ACHN (cell line): ENCODE measurements at regions not wholly inside any gene's neighbourhood (a gene's known extent, or its start where the extent isn't known, plus 50 kb on each side); places are given as distances from the start of the nearest gene placed in this dataset.
"Not testable (repeated sequence)": the region's sequence is repeated elsewhere in the genome, so short reads cannot be mapped to it uniquely, and the experiment has no call there.

ENCODE experiments used
- DNase-seq: peaks from one replicate; pipeline ENCODE4 v3.0.0-alpha.2; 2015
- in situ Hi-C: cut with HindIII; loops from 2 replicates; pipeline ENCODE4 v1.10.0; 2017; ENCODE audit warnings: low sequenced_read_pairs, low pct_ligation_motif_present, low pct_unique_long_range_greater_than_20kb

DNA sequence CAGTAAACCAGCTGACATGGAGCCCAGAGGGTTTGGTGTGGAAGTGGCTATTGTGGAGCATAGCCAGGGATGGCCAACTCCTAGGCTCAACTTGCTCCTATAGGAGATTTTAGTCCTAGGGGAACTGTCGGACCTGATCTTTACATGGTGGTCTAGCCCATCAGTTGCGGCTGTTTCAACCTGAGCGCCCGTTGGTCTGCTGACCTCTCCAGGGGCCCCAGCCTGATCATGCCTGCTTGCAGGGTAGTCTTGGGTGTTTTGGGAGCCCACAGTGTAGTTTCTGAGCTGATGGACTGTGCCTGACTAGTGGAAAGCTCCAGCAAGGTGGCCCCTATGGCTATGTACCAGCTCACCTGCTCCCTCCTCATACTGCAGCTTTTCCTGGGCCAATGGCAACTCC lies 597.0 kb downstream of the IQCM start:
- DNase-seq: no peak
- in situ Hi-C loops: no loop called here

DNA sequence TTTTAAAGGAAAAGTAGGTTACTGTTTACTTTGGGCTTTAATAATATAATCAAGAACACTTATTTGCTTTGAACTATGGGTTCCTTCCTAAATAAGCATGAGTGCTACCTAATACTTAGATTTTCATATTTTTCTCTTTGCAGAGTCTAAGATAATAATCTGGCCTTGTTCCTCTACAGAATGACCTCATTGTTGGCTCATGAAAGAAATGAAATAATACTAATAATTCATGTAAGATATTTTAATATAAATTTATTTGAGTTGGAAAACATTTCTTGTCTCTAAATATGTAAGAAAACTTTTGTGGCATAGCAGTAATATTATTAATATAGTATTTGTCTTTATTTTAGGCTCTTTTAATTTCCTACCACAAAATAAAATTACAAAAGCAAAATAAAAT lies 601.3 kb downstream of the IQCM start:
- in situ Hi-C loops: no loop called here
- DNase-seq: no peak

DNA sequence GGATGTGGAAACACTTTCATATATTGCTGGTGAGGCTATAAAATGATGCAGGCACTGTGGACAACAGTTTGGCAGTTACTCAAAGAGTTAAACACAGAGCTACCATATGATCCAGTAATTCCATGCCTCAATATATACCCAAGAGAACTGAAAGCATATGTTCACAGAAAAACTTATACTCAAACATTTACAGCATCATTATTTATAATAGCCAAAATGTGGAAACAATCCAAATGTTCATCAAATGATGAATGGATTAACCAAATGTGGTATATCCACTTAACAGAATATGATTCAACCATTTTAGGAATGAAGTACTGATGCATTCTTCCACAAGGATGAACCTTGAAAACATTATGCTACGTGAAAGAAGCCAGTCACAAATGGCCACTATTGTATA lies 603.8 kb downstream of the IQCM start:
- in situ Hi-C loops: no loop called here
- DNase-seq: no peak

DNA sequence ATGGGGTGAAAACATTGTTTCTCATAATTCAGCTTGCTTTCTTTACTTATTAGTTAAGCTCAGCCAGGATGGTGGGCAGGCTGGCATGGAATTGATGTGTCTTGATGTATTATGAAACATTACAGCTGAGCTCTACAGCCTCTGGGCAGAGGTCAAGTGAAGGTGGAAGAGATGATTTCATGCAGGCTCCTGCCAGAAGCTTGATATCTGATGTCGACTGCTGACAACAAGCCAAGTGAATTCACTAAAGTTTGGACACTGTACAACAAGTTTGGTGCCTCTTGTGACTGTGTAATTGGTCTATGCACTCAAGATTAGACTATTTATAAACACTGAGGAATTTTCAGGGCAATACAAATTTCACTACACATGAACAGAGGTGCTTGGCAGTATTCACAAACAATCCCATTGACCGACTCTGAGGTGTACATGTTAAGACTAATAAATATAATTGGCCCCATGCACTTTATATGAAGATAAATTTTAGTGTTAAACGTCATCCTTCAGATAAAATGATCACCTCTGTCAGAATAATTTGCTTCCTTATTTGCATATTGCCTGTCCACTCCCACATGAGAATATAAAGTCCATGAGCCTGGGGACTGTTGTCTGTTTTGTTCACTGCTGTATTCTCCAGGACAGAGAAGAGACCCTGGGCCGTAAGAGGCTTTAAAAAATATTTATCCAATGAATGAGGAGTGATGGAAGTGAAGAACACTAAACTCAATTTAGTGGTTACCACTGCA lies 612.2 kb downstream of the IQCM start:
- in situ Hi-C loops: no loop called here
- no peak for DNase-seq

DNA sequence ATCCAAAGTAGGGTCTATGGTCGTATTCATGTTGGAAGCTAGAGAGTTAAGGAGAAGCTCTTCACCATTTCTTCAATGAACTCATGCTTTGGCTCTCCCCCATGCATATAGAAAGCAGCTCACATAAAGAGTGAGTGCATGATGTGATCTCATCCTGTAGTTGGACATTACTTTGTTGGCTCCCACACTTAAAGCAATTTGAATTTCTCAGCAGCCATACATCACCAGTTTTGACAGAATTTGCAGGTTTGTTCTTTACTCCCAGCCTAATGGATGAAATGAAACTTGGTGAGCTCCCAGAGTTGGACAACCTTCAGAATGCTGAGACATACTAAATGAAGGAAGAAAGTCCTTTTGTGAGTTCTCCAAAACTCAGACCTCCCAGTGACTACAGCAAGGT lies 613.5 kb downstream of the IQCM start:
- in situ Hi-C loops: no loop called here
- no peak for DNase-seq

DNA sequence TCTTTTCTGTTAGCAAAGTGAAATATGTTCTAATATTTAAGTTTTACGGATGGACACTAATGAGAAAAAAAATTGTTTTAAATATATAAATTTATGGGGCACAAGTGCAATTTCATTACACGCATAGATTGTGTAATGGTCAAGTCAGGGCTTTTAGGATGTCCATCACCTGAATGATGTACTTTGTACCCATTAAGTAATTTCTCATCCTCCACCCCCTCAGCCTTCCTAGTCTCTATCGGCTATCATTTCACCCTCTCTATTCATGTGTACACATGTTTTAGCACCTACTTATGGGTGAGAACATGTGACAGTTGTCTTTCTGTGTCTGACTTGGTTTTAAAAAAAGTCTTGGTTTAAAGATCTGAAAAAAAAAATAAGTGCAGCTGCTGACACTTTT lies 616.0 kb downstream of the IQCM start:
- in situ Hi-C loops: no loop called here
- no peak for DNase-seq

DNA sequence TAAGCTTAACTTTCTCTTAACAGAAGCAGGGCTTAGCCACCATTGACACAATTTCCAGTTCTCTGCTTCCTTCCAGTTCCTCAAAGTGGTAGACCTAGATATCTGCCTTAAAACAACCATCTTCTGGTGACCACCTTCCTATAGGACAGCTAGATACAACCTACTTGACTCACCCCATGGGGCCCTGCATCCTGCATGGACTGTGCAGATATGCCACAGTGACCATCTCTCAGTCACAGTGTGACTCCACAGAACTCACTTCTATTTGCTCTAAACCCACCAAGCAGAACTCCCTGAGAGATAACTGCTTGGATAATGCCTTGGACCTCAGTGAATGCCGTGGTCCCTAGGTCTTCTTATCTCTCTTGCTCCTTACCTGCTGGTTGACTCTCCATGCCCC lies 621.6 kb downstream of the IQCM start:
- DNase-seq: no peak
- in situ Hi-C loops: no loop called here

DNA sequence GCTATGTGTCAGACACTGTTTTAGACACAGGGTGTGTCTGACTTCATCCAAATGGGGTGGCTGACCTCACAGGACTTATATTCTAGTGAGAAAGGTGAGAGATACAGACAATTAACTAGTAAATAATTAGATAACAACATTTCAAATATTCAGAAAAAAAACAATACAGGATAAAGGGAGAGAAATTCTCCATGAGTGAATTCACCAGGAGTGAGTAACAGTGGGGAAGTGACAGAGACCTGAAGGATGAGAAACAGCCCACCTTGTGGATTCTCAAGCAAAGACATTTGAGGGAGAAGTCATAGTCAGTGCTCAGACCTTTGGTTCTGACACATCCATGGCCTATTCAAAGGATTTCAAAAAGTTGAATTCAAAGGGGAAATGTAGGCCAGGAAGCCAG lies 627.9 kb downstream of the IQCM start:
- DNase-seq: no peak

DNA sequence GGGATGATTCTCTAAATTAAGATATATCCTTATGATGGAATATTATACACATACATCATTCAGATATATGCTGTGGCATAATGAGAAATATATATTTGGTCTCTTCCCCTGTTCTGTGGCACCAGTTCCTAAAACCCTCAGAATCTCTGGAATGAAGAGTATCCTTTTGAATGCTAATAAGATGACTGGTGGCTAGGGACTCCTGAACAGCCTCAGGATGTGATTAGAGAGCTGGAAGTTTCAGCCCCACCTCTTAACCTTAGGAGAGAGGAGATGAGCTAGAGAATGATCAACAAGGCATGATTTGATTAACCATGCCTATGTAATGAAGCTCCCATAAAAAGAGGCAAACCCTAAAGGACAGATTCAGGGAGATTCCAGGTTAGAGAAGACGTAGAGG lies 632.0 kb downstream of the IQCM start:
- DNase-seq: no peak
- in situ Hi-C loops: no loop called here

More for the DNA sequence above, 627.9 kb downstream of the IQCM start:
- in situ Hi-C loops: no loop called here

DNA sequence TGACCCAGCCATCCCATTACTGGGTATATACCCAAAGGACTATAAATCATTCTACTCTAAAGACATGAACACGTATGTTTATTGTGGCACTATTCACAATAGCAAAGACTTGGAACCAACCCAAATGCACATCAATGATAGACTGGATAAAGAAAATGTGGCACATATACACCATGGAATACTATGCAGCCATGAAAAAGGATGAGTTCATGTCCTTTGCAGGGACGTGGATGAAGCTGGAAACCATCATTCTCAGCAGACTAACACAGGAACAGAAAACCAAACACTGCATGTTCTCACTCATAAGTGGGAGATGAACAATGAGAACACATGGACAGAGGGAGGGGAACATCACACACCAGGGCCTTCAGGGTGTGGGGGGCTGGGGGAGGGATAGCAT lies 634.2 kb downstream of the IQCM start:
- DNase-seq, in situ Hi-C loops: not testable (repeated sequence)

DNA sequence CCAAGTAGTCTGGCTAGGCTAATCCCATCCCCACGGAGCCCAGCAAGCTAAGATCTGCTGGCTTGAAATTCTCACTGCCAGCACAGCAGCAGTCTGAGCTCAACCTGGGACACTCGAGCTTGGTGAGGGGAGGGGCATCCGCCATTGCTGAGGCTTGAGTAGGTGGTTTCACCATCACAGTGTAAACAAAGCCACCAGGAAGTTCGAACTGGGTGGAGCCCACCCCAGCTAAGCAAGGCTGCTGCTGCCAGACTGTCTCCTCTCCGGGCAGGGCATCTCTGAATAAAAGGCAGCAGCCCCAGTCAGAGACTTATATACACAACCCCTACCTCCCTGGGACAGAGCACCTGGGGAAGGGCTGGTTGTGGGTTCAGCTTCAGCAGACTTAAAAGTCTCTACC lies 639.6 kb downstream of the IQCM start:
- DNase-seq: no peak
- in situ Hi-C loops: no loop called here

DNA sequence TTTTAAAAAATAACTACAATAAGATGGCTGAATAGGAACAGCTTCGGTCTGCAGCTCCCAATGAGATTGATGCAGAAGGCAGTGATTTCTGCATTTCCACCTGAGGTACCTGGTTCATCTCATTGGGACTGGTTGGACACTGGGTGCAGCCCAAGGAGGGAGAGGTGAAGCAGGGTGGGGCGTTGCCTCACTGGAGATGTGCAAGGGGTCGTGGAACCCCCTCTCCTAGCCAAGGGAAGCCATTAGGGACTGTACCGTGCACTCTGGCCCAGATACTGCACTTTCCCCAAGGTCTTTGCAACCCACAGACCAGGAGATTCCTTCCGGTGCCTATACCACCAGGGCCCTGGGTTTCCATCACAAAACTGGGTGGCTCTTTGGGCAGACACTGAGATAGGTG lies 640.1 kb downstream of the IQCM start:
- in situ Hi-C loops: no loop called here

DNA sequence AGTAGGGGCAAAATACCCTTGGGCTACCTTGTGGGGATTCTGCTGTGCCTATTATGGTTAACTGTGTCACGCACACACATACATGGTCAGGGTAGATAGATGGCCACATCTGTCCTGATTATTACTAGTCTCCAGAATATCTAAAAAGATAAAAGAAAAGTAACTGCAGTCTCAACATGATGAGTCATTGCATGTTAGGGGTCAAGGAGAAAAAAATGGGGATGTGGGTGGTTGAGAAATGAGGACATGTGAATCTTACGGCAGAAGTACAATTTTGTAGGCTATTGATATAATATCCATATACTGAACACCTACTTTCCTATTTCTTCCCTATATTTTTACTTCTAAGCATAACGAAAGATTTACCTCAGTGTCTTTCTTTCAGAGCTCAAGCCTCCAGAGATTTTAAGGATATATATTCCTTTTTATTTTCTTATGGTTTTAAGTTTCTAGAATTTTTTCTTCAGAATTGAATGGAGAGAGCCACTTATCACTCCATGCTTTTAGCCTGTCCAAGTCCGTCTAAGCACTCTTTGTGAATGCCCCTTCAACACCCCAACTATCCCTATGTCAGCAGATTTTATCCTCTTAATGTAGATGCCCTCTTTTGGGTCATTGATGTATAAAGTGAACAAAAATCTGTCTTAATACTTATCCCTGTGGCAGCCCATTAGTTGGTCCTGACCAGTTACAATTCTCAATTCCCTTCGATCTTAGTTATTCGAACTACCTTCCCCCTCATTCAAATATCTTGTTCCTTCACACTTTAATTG lies 642.2 kb downstream of the IQCM start:
- no peak for DNase-seq
- in situ Hi-C loops: no loop called here

More for the DNA sequence above, 640.1 kb downstream of the IQCM start:
- DNase-seq: no peak

DNA sequence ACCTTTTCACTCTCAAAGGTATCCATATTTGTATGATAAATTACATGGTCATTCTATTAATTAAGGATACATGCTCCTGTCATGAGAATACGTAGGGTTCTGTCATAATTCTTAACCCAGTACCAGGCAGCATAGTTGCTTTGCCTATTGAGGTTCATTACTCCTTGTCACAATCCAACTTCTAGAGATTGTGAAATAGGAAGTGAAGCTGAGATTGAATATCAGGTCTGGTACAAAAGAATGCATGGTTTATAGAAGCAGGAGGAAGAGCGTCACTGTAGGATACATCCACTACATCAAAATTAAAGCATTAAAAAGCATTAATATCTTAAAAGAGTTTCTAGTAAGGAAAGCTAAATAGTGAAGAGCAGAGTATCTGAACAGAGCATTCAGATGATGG lies 647.0 kb downstream of the IQCM start:
- in situ Hi-C loops: no loop called here
- DNase-seq: no peak

DNA sequence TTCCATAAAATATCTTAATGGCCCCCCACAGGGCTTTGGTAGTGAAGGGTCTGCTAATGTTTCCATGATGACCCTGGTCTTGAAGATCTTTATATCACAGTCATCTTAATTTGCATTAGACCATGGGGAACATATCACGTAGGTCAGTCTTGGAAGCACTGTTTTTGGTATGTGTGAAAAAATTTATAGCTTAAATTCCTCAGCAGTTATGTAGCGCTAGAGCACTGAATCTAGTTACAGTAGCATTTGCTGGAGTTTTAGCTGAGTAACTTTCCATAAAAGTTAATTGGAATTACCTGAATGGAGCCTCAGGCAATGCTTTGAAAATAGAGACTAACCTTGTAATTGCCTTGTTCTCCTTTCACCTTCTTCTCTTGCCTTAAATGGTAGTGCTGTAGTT lies 648.8 kb downstream of the IQCM start:
- no peak for DNase-seq
- in situ Hi-C loops: no loop called here

DNA sequence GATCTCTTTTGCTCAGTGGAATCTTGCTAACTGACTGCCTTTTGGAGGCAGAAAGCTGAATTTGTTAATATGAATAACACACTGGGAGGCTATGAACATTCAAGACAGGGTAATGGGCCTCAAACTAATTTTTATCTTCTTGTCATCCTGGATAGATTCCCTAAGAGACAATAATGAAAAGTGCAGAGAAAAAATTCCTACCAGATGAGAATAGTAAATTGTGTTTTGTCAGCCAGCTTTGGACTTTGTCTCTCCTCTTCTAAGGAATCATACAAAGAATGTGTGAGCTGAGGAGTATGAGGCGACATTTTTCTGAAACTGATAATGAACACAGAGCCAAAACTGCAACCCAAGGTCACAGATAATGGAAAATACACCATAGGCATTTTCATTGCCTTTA lies 649.3 kb downstream of the IQCM start:
- no peak for DNase-seq
- in situ Hi-C loops: no loop called here

DNA sequence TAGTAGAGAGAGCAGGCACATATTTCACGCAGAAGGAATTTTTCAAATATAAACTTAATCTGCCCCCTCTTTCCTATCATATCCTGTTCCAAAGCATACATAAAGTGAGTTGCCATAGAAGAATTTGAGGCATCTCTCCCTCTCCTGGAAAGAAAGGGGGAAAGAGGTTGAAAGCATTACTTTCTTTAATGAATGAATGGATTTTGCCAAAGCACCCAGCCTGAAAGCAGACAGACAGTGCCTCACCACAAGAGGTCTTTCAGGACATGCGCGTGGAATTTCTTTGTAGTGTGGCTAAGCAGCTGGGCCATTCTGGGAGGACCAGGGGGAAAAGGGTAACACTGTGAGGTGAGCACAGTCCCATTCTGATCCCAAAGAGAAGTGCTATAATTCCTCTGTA lies 651.4 kb downstream of the IQCM start:
- peak; percentile 88 for DNase-seq
- in situ Hi-C loops: no loop called here

DNA sequence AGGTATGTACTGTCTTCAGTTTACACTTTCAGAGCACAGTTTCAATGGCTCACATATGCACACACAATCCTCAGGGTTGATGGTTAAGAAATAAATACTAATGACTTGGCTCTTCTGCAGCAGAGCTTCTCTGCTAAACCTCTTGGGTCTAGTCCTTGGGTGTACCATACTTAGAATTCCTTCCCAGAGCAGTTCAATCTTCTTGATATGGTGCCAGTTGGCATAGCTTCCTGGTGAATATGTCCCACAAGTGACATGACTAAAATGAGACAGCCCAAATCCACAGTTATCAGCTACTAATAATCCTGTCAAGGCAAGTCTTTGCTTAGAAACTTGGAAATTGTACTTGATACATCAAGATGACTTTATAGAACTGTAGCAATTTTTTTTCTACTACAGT lies 654.4 kb downstream of the IQCM start:
- in situ Hi-C loops: no loop called here
- peak; percentile 57 for DNase-seq

DNA sequence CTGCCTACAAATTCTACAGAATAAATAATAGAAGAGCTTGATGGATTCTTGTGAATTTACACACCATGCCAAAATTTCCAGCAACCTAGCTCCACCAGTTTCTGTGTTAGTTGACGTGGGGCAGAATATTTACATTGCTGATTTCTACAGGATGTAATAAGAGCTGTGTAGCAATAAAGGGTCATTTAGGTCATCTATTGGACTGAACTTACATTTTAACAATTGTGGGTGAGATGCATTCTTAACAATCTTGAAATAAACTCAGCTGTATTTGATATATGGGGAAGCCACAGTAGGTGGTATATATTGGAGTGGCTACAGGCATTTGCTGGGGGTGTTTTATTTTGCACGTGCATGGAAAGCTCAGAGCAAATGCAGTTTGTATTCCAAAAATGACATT lies 655.3 kb downstream of the IQCM start:
- in situ Hi-C loops: no loop called here

DNA sequence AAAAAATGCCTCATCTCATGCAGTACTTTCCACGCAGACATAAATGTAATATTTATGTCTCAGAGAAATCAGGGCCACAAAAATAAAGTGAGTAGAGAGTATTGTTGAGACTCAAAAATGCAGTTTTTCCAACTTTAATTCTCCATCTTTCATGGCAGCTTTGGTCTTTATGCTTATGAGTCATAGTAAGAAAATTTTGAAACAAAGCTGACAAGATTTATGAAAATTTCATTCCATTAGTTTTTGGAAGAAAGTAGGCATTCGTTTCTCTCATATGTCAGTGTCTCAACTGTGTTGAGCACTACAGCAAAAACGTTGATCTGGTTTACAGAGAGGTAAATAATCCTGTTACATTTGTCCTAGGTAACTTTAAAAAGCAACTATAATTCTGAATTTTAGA lies 656.8 kb downstream of the IQCM start:
- DNase-seq: no peak
- in situ Hi-C loops: no loop called here

More for the DNA sequence above, 655.3 kb downstream of the IQCM start:
- DNase-seq: no peak
